HepG2 (cell line): ENCODE measurements at regions not wholly inside any gene's neighbourhood (a gene's known extent, or its start where the extent isn't known, plus 50 kb on each side); places are given as distances from the start of the nearest gene placed in this dataset.
"Not testable (repeated sequence)": the region's sequence is repeated elsewhere in the genome, so short reads cannot be mapped to it uniquely, and the experiment has no call there.

Source experiments
- MIER3 ChIP-seq: IDR thresholded peaks from 2 replicates; pipeline ENCODE4 v1.6.1; 2016; ENCODE audit warnings: missing compliant biosample characterization, borderline replicate concordance
- MLXIP ChIP-seq: sonication (generic); formaldehyde crosslinking; IDR thresholded peaks from 2 replicates; pipeline ENCODE4 v1.9.0; 2021; ENCODE audit warnings: missing genetic modification reagents, borderline replicate concordance

GRCh38 chr9:68593760-68594159, 53.1 kb upstream of the TMEM252 start:
- not testable (repeated sequence) for TF ChIP-seq MIER3, MLXIP (CRISPR knock-in tag)
